ENCODE measurements at regions not wholly inside any gene's neighbourhood (a gene's known extent, or its start where the extent isn't known, plus 50 kb on each side); places are given as distances from the start of the nearest gene placed in this dataset.

GRCh38 chr2:52877703-52878102 lies 889.9 kb upstream of the CHAC2 start:
- no peak for TF ChIP-seq POLR2AphosphoS5 (IDR thresholded peaks at IDR 0.05; ENCODE audit: low read depth, low read length)
- TF ChIP-seq REST (IDR thresholded peaks at IDR 0.05; ENCODE audit: insufficient read depth in 1 of 2, low read depth in 2 of 2, low read length in 2 of 2): no peak

Data from PFSK-1 (cell line).